Neural cell (in vitro differentiated cells): ENCODE measurements at regions not wholly inside any gene's neighbourhood (a gene's known extent, or its start where the extent isn't known, plus 50 kb on each side); places are given as distances from the start of the nearest gene placed in this dataset.

ENCODE experiments used
- CTCF ChIP-seq: fragments of 450-650 bp; IDR thresholded peaks from 2 replicates; pipeline ENCODE4 v1.5.1; 2014; ENCODE audit warnings: antibody characterized with exemption, mild to moderate bottlenecking, moderate library complexity; ENCODE audit not compliant: poor library complexity, severe bottlenecking
- EP300 ChIP-seq: fragments of 450-650 bp; conservative IDR thresholded peaks from 2 replicates; pipeline ENCODE4 v1.6.1; 2014; ENCODE audit warnings: antibody characterized with exemption, mild to moderate bottlenecking, moderate library complexity; ENCODE audit not compliant: poor library complexity, severe bottlenecking
- EZH2 ChIP-seq: fragments of 200-600, 300-800 bp; shearing (Covaris generic), sonication (generic); IDR thresholded peaks from 2 replicates; pipeline ENCODE4 v1.6.1; 2014; ENCODE audit warnings: antibody characterized with exemption, low read length, borderline replicate concordance, mild to moderate bottlenecking; ENCODE audit not compliant: insufficient read depth, poor library complexity, severe bottlenecking
- MXI1 ChIP-seq: fragments of 450-650 bp; conservative IDR thresholded peaks from 2 replicates; pipeline ENCODE4 v1.6.1; 2014; ENCODE audit warnings: antibody characterized with exemption, mild to moderate bottlenecking; ENCODE audit not compliant: poor library complexity, severe bottlenecking
- POLR2AphosphoS5 ChIP-seq: IDR thresholded peaks from 2 replicates; pipeline ENCODE4 v1.6.1; 2012
- RAD21 ChIP-seq: fragments of 450-650 bp; conservative IDR thresholded peaks from 2 replicates; pipeline ENCODE4 v1.6.1; 2014; ENCODE audit warnings: antibody characterized with exemption, mild to moderate bottlenecking, moderate library complexity
- SMC3 ChIP-seq: fragments of 450-650 bp; conservative IDR thresholded peaks from 2 replicates; pipeline ENCODE4 v1.6.1; 2014; ENCODE audit warnings: antibody characterized with exemption, mild to moderate bottlenecking, moderate library complexity; ENCODE audit not compliant: poor library complexity
- TF ChIP-seq, protein P1 (sequence below): IDR thresholded peaks from 2 replicates; pipeline ENCODE4 v1.6.1; 2012; ENCODE audit warnings: borderline replicate concordance

- TF ChIP-seq CTCF (no peak), MXI1 (no peak), RAD21 (no peak), EP300 (no peak), EZH2 (no peak), SMC3 (no peak), POLR2AphosphoS5 (no peak)
- TF ChIP-seq, protein P1, sequence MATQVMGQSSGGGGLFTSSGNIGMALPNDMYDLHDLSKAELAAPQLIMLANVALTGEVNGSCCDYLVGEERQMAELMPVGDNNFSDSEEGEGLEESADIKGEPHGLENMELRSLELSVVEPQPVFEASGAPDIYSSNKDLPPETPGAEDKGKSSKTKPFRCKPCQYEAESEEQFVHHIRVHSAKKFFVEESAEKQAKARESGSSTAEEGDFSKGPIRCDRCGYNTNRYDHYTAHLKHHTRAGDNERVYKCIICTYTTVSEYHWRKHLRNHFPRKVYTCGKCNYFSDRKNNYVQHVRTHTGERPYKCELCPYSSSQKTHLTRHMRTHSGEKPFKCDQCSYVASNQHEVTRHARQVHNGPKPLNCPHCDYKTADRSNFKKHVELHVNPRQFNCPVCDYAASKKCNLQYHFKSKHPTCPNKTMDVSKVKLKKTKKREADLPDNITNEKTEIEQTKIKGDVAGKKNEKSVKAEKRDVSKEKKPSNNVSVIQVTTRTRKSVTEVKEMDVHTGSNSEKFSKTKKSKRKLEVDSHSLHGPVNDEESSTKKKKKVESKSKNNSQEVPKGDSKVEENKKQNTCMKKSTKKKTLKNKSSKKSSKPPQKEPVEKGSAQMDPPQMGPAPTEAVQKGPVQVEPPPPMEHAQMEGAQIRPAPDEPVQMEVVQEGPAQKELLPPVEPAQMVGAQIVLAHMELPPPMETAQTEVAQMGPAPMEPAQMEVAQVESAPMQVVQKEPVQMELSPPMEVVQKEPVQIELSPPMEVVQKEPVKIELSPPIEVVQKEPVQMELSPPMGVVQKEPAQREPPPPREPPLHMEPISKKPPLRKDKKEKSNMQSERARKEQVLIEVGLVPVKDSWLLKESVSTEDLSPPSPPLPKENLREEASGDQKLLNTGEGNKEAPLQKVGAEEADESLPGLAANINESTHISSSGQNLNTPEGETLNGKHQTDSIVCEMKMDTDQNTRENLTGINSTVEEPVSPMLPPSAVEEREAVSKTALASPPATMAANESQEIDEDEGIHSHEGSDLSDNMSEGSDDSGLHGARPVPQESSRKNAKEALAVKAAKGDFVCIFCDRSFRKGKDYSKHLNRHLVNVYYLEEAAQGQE = no peak
Measured at GRCh38 chr7:46814516-46815250, 767.2 kb downstream of the TNS3 start.
